Left cardiac atrium (tissue), 4 donors: ENCODE measurements at regions not wholly inside any gene's neighbourhood (a gene's known extent, or its start where the extent isn't known, plus 50 kb on each side); places are given as distances from the start of the nearest gene placed in this dataset.
"Not testable (repeated sequence)": the region's sequence is repeated elsewhere in the genome, so short reads cannot be mapped to it uniquely, and the experiment has no call there.

Experiments used
- ATAC-seq, 2 donors: fragments of 200-7000 bp; cut with Tn5 transposase; one replicate each; pipeline ENCODE4 v1.9.1; 2020; ENCODE audit warnings: mild to moderate bottlenecking in 2 of 2, moderate library complexity in 2 of 2
- DNase-seq: peaks from one replicate; pipeline ENCODE4 v3.0.0-alpha.2; 2020
- intact Hi-C, 2 donors: fragments of 100-400 bp; cut with DNase I; formaldehyde crosslinking; loops; one replicate each; pipeline versions ENCODE4 v1.14.1 to v1.15.1; 2022 to 2023
- donor health status: DM: no; HTN: yes; CAD: no.
- donor health status: DM: no; HTN: yes; CAD: no; lungs with severe emphysema.
- donor health status: DM: yes; HTN: yes; CAD: no.
- donor health status: Dilated cardiomyopathy.

GRCh38 chr7:109901926-109902325 lies 1189.0 kb upstream of the LRRN3 start:
- DNase-seq (no peak), ATAC-seq (no peak)
- intact Hi-C loops: no loop called here

GRCh38 chr7:109905368-109906065 lies 1185.4 kb upstream of the LRRN3 start:
- ATAC-seq, intact Hi-C loops, DNase-seq: not testable (repeated sequence)

DNA sequence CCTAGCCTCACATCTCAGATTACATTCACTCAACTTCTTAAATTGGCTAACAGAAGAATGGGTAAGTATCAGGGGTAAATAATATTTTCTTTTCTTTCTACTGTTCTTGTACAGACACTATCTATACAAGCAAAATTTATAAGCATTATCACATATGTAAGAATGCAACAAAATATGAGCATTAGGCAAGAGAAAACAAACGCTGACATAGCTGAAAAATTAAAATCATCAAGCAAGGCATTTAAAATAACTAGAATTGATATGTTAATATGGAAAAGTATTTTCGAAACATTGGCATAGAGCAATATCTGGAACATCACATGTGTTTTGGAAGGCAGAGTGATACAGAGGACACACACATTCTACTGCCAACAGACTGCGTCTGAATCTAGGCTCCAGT lies 1175.3 kb upstream of the LRRN3 start:
- no peak for ATAC-seq
- intact Hi-C loops: no loop called here
- DNase-seq: no peak

GRCh38 chr7:109926738-109927137 lies 1164.2 kb upstream of the LRRN3 start:
- intact Hi-C loops: no loop called here
- DNase-seq (no peak), ATAC-seq (no peak)

DNA sequence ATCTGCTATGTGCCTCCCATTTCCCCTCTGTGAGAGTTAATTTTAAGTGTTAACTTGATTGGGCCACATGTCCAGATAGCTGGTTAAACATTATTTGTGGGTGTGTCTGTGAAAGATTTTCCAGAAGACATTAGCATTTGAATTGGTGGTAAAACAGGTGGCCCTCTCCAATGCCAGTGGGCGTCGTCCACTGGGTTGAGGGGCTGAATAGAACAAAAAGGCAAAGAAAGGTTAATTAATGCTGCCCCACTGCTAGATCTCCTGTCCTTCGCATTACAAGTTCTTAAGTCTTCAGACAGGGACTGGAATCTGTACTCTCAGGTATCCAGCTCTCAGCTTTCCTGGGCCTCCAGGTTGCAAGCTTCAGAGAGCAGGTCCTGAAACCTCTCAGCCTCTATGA lies 1160.9 kb upstream of the LRRN3 start:
- DNase-seq (no peak), ATAC-seq (no peak)
- intact Hi-C loops: no loop called here

GRCh38 chr7:109939207-109939606 lies 1151.7 kb upstream of the LRRN3 start:
- intact Hi-C loops: no loop called here
- no peak for DNase-seq
- no peak for ATAC-seq

DNA sequence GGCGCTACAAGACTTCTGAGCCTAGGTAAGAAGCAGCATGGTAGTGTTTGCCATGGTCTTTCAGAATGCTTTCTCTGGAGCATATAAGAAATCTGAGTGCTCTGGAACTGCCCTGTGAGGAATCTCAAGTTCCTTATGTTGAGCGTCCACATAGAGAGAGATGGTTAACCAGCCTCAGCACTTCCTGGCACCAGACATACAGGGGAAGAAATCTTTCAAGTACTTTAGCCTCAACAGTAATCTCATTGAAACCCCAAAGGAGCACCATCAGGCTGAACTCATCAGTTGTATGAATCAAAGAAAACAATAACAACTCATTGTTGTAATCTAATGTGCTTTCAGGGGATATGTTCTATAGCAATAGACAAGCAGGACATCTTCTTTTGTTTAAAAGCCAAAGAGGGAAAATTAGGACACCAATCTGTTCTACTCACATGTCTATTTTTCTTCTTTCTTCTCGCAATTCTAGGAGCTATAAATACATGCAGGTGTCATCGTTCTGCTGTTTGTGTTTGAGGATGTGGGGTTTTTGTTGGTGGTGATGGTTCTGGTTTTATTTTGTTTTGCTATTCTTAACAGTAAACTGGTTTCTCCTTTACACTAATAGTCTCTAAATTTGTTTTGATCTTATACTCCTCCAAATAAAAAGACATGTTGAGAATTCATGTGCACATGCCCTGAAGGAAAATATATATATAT lies 1145.0 kb upstream of the LRRN3 start:
- DNase-seq (no peak), ATAC-seq (no peak)
- intact Hi-C loops: no loop called here

- intact Hi-C loops: no loop called here
- DNase-seq (no peak), ATAC-seq (no peak)
These were observed 1140.7 kb upstream of the LRRN3 start for GRCh38 chr7:109950256-109950655.

- ATAC-seq (no peak), DNase-seq (no peak)
- intact Hi-C loops: no loop called here
These were observed 1139.9 kb upstream of the LRRN3 start for GRCh38 chr7:109950821-109951564.

GRCh38 chr7:109951565-109951928 lies 1139.4 kb upstream of the LRRN3 start:
- intact Hi-C loops: no loop called here
- DNase-seq: no peak
- no peak for ATAC-seq

DNA sequence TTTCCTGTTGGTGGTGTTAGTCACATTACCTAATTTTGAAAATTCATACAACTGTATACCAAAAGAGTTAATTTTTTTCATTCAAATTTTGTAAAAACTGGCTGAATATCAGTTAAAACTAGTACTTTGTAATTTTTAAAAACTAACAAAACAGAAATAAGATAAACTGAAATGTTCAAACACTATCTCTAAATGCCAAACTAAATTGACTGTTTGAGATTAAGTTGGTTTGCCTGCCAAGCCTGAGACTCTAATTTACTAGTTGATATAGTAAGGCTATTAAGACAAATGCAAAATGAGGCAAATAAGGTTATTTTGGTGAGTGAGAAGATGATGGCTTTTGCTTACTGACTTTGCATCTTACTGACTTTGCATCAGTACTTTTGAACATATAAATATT lies 1134.9 kb upstream of the LRRN3 start:
- DNase-seq: no peak
- intact Hi-C loops: no loop called here
- ATAC-seq: no peak

- ATAC-seq (no peak), DNase-seq (no peak)
- intact Hi-C loops: no loop called here
These were observed 1134.0 kb upstream of the LRRN3 start for GRCh38 chr7:109956916-109957315.

- intact Hi-C loops: no loop called here
- ATAC-seq (no peak), DNase-seq (no peak)
These were observed 1127.2 kb upstream of the LRRN3 start for GRCh38 chr7:109963741-109964140.

DNA sequence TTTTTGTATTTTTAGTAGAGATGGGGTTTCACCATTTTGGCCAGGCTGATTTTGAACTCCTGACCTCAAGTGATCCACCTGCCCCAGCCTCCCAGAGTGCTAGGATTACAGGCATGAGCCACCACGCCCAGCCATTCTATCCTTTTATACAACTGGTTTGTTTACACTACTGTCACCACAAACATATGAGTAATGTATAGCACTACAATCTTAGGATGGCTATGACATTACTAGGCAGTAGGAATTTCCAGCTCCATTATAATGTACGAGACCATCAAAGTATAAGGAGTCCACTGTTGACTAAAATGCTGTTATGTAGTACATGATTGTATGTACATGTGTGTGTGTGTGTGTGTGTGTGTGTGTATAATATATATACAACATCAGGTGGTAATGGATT lies 1126.1 kb upstream of the LRRN3 start:
- no peak for DNase-seq
- intact Hi-C loops: no loop called here
- ATAC-seq: no peak

DNA sequence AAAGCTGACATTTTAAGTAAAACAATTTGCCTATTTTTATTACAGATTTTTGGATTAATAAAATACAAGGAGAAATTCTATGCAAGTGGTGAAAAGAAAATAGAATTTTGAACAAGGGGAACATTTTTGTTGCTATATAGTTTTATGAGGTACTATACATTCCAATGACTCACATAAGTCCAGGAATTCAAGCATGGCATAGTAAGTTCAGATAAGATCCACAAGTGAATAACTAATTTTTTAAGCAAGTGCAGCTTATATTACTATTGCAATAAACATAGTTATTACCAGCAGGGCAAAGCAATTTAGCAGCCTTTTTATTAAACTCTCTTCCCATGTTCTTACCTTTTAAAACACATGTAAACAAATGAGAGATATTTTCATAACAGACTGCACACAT lies 1123.5 kb upstream of the LRRN3 start:
- intact Hi-C loops: no loop called here
- ATAC-seq (no peak), DNase-seq (no peak)

GRCh38 chr7:109983618-109984017 lies 1107.3 kb upstream of the LRRN3 start:
- DNase-seq: no peak
- no peak for ATAC-seq
- intact Hi-C loops: no loop called here

- ATAC-seq (no peak), DNase-seq (no peak)
- intact Hi-C loops: no loop called here
These were observed 1106.2 kb upstream of the LRRN3 start for GRCh38 chr7:109984729-109985128.

DNA sequence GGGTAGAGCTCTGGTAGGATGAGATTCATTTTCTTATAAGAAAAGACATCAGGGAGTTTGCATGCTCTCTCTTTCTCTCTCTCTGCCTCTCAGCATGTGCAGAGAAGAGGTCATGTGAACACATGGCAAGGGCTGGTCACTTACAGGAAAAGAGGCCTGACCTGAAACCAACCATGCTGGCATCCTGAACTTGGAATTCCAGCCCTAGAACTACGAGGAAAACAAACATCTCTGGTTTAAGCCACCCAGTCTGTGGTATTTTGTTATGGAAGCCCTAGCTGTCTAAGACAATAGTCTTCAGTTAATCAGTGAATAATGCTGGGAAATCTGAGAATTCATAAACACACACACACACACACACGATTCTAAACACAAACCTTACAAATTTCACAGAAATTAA lies 1104.2 kb upstream of the LRRN3 start:
- ATAC-seq: no peak
- intact Hi-C loops: no loop called here
- no peak for DNase-seq

DNA sequence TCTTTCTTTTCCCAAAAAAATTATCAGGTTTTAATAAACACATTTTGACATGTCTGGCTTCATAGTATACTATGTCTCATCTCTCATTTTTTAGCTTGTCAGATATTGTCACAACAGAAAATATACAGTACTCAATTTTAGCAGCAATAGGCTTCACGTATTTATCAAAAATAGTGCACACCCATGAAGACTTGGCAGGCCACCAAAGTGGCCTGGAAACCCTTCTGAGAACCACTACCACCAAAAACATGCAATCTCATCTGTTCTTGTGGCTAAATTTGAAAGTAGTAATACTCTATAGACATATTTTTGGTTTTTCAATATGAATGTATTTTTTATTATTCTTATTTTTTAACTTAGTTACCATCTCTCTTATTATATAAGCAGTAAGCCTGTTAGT lies 1094.5 kb upstream of the LRRN3 start:
- DNase-seq: no peak

DNA sequence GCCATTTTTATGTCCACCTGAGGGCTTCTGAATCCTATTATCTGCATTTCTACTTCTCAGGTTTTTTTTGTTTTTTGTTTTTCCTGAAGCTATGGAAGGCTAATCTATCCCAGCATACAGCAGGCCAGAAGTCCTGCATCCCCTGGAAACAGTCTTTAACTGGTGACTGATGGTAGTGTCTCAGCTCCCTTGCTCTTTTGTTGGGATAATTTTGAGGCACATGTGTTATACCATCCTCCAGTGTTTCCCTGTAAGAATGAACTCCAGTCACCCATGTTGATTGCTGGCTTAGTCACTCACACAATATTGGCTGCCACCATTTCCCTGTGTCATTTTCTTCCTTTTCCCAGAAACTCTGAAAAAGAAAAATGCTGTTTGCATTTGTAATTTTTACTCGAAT lies 1094.0 kb upstream of the LRRN3 start:
- intact Hi-C loops: no loop called here
- ATAC-seq (no peak), DNase-seq (no peak)

More for the DNA sequence above, 1094.5 kb upstream of the LRRN3 start:
- ATAC-seq: no peak
- intact Hi-C loops: no loop called here

GRCh38 chr7:109997837-109998236 lies 1093.1 kb upstream of the LRRN3 start:
- intact Hi-C loops: no loop called here
- no peak for ATAC-seq
- no peak for DNase-seq
